ENCODE measurements at regions not wholly inside any gene's neighbourhood (a gene's known extent, or its start where the extent isn't known, plus 50 kb on each side); places are given as distances from the start of the nearest gene placed in this dataset.

DNA sequence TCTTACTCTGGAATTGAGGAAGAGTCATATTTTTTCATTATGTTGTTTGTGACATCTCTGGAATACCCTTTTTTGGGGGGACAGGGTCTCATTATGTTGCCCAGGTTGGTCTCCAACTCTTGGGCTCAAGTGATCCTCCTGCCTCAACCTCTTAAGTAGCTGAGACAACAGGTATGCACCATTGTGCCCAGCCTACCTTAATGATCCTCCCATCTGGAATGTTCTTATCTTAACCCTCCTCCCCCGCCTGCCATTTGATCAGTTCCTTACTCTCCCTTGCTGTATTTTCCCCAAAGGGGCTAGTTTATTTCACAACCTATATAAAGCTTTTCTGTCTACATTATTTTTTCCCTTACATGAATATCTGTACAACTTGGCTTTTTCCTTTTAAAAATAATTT is 594.7 kb downstream of the METTL15 start:
- Histone ChIP-seq H3K4me3 (ENCODE audit: low read depth, low read length) (no peak overlapping the region), H3K27me3 (ENCODE audit: control insufficient read depth, insufficient read depth, low read length) (no peaks in the 10 kb centered on the region), H3K36me3 (ENCODE audit: control insufficient read depth, insufficient read depth, low read length) (no peaks in the 10 kb centered on the region)
- CTCF ChIA-PET, result no interaction called here
- POLR2A ChIA-PET, result no interaction called here
- no peak for DNase-seq (ENCODE audit: low read depth)
- TF ChIP-seq, protein P1, sequence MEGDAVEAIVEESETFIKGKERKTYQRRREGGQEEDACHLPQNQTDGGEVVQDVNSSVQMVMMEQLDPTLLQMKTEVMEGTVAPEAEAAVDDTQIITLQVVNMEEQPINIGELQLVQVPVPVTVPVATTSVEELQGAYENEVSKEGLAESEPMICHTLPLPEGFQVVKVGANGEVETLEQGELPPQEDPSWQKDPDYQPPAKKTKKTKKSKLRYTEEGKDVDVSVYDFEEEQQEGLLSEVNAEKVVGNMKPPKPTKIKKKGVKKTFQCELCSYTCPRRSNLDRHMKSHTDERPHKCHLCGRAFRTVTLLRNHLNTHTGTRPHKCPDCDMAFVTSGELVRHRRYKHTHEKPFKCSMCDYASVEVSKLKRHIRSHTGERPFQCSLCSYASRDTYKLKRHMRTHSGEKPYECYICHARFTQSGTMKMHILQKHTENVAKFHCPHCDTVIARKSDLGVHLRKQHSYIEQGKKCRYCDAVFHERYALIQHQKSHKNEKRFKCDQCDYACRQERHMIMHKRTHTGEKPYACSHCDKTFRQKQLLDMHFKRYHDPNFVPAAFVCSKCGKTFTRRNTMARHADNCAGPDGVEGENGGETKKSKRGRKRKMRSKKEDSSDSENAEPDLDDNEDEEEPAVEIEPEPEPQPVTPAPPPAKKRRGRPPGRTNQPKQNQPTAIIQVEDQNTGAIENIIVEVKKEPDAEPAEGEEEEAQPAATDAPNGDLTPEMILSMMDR (IDR thresholded peaks at IDR 0.05; ENCODE audit: insufficient read depth, low read depth, low read length), result no peak

DNA sequence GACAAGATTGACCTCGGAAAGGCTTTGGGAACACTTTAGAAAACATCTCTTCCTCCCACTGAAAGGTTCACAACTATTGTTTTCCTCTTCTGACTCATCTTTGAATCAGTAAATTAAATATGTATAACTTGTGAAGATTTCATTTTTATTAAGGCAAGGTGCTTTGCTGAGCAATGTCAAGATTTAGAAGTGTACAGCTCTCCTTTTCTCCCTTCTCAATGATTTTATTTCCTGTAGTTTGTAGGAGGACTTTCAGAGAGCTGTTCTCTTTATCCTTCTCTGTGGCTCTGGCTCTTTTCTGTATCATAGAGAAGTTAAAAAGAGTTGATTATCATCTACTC is 594.2 kb downstream of the METTL15 start:
- no peak for DNase-seq (ENCODE audit: low read depth)
- Histone ChIP-seq H3K4me3 (ENCODE audit: low read depth, low read length) (no peak overlapping the region), H3K27me3 (ENCODE audit: control insufficient read depth, insufficient read depth, low read length) (no peaks in the 10 kb centered on the region), H3K36me3 (ENCODE audit: control insufficient read depth, insufficient read depth, low read length) (no peaks in the 10 kb centered on the region)
- ChIA-PET CTCF (no interaction called here), POLR2A (no interaction called here)
- TF ChIP-seq, protein P1 (IDR thresholded peaks at IDR 0.05; ENCODE audit: insufficient read depth, low read depth, low read length), result no peak

DNA sequence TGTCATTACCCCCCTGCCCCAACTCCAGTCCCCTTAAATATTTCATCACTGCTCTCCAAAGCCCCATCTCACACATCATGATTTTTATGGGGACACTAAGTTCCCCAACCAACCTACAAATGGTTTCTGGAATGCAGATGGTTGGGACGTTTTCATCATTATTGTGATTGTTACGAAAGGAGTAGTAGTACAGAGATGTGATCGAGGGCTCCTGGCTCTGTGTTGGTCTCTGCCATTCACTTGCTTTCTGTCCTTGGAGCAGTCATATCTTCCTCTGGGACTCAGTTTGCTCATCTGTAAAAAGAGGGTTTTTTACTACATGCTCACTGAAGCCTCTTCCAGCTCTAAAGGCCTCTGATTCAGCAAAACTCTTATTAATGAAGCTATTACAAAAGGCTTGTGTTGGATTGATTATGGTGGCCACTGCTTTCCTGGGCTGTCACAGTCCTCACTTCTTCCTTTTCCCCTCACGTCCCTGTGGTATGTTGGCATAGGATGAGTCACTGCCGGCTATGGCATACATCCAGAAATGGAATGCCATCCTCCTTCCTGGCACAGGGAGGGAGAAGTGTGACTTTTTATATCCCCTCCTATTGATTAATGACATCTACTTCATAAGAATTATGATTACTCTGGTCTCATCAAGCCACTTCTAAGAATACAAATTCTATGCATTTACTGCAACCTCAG is 593.7 kb downstream of the METTL15 start:
- POLR2A ChIA-PET, result no interaction called here
- no peak for DNase-seq (ENCODE audit: low read depth)
- Histone ChIP-seq H3K4me3 (ENCODE audit: low read depth, low read length) (no peak overlapping the region), H3K27me3 (ENCODE audit: control insufficient read depth, insufficient read depth, low read length) (no peaks in the 10 kb centered on the region), H3K36me3 (ENCODE audit: control insufficient read depth, insufficient read depth, low read length) (no peaks in the 10 kb centered on the region)
- TF ChIP-seq, protein P1 (IDR thresholded peaks at IDR 0.05; ENCODE audit: insufficient read depth, low read depth, low read length), result no peak
- CTCF ChIA-PET, result no interaction called here

DNA sequence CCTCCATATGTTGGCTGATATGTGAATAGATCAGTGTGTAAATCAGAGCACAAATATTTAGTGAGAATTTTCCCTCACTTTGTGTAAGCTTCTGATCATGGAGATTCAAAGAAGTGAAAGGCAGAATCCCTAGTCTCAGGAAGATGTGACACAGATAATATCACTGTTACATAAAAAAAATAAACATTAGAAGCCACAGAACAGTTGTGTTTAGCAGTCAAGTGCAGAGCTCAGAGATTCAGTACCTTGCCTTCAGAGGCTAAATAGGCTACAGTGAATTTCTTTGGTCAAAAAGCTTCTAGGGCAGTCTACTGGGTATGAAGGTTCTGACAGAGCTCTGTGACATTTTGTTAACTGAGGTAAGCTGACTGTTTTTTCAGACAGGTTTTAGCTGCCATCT is 591.5 kb downstream of the METTL15 start:
- no peak for DNase-seq (ENCODE audit: low read depth)
- H3K36me3 ChIP-seq (ENCODE audit: control insufficient read depth, insufficient read depth, low read length), result no peaks in the 10 kb centered on the region
- no peak overlapping the region for H3K4me3 ChIP-seq (ENCODE audit: low read depth, low read length)
- TF ChIP-seq, protein P1 (IDR thresholded peaks at IDR 0.05; ENCODE audit: insufficient read depth, low read depth, low read length), result no peak
- POLR2A ChIA-PET, result no interaction called here
- H3K27me3 ChIP-seq (ENCODE audit: control insufficient read depth, insufficient read depth, low read length), result no peaks in the 10 kb centered on the region
- CTCF ChIA-PET, result interaction anchor here (0.7 to 1.7 kb wide), 9 partner anchors 9 to 977 kb away, joined by 3 to 5 read pairs (median 4); no protein-coding TSS in a partner anchor

DNA sequence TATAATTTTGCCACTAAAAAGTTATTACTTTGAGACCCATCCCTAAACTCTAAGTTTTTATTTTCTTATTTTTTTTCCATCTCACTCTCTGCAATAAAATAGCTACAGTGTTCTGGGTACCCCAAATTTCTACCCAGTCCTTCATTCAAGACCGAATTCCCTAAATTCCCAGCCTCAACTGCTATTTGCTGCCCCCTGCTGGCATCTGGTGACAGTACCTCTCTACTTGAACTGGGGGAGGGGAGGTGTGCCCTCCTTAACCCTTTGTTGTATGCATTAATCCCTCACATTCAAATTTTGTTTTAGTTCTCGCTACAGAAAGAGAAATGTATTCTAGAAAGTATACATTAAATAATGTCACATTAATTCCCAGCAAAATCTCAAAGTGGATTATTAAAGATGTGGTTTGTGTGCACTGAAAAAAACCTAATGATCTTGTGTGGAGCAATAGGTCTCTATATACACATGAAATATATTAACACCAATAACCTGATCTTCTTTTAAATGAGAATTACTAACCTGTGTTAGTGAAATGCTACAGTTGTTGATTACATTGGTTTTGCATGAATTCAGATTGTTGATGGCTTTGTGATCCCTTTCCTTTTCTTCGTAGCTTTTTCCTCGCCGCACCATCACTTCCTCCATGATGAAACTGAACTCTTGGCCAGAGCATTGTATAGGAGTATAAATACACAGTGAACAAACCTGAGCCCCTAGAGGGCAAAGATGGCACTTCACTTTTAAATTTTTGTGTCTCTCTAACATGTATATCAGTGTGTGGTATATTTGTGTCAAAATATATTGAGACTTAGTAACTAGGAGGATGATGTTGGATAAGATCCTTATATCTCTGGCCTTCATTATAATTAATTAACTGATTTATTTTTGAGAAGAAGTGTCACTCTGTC is 590.0 kb downstream of the METTL15 start:
- no peak for DNase-seq (ENCODE audit: low read depth)
- ChIA-PET CTCF (interaction anchor here (0.6 to 1.4 kb wide), 11 partner anchors 9 to 631 kb away, joined by 3 to 4 read pairs (median 3); no protein-coding TSS in a partner anchor), POLR2A (no interaction called here)
- TF ChIP-seq, protein P1 (IDR thresholded peaks at IDR 0.05; ENCODE audit: insufficient read depth, low read depth, low read length), result peak; percentile 75
- no peaks in the 10 kb centered on the region for H3K27me3 ChIP-seq (ENCODE audit: control insufficient read depth, insufficient read depth, low read length)
- H3K4me3 ChIP-seq (ENCODE audit: low read depth, low read length), result no peak overlapping the region
- no peaks in the 10 kb centered on the region for H3K36me3 ChIP-seq (ENCODE audit: control insufficient read depth, insufficient read depth, low read length)
